HG03045 (cell line): ENCODE measurements at regions not wholly inside any gene's neighbourhood (a gene's known extent, or its start where the extent isn't known, plus 50 kb on each side); places are given as distances from the start of the nearest gene placed in this dataset.

Experiments
- ATAC-seq: cut with Tn5 transposase; IDR thresholded peaks from one replicate; pipeline ENCODE4 v1.9.1; 2021; ENCODE audit warnings: mild to moderate bottlenecking, moderate library complexity; ENCODE audit not compliant: unreplicated experiment

DNA sequence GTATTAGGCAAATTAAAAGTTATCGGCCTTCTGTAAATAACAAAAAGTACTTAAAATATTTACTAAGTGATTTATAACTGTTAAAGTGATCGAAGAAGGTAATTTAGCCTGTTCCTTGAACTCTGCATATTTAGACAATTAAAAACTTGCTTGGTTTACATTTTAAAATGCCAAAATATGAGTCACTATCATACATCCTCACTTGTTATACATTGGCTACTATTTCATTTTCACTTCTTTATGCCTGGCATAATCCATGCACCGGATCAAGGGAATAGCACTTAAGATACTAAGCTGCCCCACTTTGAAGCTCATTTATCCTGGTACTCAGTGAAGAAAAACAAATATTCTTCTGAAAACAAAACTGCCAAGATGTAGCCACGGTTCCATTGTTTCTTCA, 344.6 kb downstream of the UBE3D start:
- ATAC-seq: no peak

DNA sequence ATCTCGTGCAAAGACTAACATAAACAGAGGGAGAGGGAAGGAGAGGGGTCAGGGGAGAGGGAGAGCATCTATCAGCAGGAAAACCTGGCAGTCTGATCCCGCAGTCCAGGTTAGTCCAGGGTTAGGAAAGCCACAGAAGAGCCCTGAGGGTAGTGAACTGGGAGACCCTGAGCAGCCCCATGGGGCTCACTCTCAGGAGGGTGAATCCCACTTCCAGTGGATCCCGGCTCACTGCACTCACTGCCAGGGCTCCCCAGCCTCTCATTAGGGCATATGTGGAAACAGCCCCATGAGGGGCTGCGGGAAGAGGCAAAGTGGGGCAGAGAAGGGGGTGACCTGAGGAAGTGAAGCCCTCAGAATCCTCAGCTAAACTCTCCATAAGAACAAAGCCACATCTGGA, 329.9 kb downstream of the UBE3D start:
- ATAC-seq: no peak

DNA sequence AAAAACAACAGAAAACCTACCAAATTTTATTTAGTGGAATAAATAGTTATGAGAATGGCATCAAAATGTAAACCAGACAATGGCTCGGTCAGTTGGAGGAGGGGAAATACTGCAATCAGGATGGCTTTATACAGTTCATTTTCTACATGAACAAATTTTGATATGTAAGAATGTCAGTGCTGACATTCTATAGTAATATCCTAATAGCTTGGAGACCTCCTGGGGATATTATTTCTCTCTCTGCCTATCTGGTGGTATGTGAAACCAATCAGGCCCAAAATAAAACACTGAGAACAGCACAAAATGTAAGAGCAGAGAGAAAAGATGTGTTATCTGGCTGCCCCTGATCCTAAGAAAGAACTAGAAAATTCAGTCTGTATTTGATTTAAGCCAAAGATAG, 327.7 kb downstream of the UBE3D start:
- ATAC-seq: no peak

DNA sequence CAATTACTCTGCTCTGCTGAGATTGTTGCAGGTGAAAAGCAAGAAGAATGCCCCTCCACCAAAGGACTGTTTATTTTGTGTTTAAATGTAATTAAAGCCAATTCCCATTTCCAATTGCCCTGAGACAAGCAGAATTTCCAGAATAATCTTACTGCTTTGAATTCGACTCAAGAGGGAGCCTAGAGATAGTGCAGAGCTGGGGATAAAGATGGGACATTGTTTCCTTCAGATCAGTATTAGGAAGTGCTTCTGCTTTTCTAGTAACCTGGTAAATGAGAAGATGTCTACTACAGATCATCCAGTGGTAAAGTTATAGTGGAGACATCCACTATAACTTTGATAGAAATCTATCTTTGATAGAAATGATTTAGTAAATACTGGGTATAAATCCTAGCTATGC, 326.9 kb downstream of the UBE3D start:
- ATAC-seq: no peak

DNA sequence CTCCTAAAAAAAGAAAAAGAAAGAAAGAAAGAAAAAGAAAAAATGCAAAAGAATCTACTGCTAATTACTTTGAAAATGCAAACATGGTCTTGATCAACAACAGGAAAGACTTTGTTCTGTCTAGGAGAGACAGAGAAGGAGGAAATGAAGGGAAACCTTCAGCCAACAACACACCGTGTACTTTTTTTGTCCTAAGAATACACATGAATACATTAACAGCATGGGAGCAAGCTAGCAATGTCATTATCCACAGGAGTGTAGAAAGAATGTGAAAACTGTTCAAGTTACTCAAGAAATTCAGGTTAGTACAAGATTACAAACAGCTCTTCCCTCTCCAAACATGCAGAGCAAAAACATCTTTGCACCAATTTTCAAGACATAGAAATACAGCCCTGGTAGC, 326.3 kb downstream of the UBE3D start:
- no peak for ATAC-seq

DNA sequence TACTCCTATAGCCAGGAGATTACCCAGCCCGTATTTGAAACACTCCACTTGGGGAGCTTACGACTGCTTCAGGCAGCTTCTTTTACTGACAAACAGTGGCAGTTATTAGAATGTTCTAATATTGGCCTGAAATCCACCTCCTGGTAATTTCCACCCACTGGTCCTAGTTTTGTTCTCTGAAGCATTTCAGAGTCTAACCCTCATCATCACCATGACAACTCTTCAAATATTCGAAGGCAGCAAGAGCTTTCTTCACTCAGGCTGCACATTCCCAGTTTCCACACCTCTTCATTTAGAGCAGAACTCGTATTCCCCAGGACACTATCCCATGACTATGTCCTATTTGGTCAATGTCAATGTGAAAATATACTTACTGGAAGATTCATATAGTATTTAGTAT, 325.6 kb downstream of the UBE3D start:
- ATAC-seq: no peak

DNA sequence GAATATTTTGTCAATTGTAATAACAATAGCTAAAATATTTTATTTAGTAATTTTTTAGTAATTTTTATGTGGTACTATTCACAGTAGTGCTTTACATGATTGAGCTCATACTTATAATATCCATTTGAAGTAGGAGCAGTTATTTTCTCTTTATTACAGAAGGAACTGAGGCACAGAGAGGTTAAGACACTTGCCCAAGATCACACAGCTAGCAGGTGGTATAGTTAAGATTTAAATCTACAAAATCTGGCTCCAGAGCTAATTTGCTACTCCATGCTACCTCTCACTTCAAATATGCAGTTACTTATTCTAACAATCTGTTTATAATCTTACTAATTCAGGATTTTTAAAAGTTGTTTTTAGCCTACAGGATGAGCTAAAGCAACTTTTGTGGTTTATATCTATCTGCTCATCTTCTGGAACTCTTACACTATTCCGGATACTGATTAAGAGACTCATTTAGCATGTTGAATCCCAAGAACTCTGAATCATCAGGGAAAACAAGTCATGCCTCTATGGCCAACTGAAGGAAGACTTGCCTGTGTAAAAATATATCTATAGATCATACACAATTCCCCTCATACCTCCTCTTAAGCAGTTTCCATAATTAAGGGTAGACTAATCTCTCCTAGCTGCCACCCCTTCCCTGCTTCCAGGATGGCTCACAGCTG, 324.2 kb downstream of the UBE3D start:
- ATAC-seq: no peak

DNA sequence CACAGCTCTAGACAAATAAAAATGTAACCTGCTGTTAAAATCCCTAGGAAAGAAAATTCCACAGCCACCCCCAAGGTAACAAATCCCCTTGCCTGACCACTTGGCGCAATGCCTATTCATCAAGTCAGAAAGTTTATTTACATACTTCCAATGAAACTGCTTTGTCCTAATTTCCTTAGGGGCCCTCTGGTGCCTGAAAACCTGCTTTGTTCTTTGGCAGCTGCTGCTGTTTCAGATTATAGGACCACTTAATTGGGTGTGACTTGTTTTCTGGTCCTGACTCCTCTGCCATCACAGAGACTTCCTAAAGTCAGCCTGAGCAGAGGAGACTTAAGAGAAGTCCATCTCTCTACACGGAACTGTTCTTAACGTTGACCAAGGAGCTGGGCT, 323.6 kb downstream of the UBE3D start:
- ATAC-seq: no peak

DNA sequence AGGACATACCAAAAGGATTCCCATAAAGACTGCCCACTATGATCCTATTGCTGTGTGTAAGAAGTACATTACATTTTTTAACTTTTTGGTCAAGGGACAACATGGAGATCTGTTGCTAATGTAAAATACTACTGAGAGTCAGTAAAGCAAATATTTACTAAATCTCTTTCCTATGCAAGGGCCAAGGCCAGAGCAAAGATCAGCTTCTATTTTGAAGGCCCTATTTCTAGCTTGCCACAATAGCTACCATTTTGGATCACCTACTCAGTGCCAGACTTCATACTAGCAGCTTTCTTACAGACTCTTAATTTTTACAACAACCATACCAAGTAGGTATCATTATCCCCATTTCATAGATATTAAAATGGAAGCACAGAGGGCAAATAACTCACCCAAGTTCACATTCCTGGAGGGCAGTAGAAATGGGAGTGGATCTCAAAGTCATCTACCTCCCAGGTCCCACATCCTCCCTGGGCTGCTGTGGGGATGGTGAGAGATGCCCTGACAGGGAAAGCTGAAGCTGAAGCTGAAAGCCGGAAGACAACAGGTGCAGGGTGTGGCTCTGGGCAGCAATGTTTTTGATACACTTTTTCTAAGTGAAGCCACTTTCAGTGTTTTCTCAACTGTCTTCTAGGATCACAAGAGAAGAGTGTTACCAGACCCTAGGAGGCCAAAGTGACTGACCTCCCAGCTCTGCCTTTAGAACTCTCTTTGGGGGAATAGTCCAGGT, 321.2 kb downstream of the UBE3D start:
- ATAC-seq: no peak

DNA sequence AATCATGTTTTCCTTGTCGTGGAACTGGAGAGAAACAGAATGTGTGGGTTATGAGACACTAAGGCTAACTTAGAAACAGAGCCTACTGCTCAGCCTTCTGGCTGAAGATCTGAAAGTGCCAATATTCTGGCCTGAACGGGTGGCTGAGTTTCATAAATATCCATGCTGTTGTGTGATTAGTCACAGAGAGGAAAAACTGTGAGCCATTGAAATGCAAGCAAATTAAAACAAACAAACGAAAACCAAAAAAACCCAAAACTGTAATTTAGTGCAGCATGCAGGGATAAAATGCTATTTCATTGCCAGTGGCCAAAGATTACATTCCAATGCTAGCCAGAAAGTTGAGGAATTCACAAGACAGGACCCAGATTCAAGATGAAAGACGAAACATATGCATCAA, 315.1 kb downstream of the UBE3D start:
- no peak for ATAC-seq

DNA sequence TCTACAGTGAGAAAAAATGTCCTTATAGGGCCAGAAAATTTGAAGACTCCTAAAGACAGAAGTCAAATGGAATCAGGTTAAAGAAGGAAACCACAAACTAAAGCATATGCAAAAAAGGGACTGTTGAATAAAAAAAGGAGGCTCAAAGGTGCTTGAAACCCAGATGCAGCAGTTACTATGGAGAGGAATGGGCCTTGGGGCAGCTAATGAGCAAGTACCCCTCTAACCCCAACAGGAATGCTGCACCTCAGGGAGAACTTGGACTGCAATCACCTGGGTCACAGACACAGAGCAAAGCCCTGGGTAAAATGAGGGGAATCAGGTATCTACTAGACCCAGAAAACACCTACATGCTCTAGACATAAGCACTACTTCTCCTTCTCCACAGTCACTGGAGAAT, 313.9 kb downstream of the UBE3D start:
- ATAC-seq: no peak

DNA sequence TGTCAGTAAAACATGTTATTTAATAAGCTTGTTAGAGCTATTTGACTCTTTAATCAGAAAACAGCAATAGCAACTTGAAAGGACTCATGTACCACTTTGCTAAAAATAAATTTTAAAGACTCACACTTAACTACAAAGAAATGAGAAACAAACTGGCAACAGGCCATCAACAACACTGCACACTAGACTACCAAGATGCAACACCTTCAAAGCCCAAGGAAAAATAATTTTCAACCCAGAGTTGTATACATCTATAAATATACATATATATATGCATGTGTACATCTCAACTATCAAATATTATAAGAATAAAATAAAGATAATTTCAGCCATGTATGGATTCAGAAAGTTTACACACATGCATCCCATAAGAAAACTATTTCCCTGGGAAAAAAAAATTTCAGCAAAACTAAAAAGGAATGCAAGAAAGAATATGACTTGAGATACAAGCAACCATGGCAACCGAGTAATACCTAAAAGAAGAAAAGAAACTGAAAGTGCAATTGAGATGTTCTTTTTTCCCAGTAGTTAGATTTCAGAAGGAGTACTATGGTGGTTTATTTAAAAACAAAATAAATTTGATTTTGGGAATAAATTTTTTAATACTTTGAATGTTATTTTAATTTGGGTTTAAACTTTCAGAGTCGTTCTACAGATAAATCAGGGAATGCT, 303.8 kb downstream of the UBE3D start:
- no peak for ATAC-seq

DNA sequence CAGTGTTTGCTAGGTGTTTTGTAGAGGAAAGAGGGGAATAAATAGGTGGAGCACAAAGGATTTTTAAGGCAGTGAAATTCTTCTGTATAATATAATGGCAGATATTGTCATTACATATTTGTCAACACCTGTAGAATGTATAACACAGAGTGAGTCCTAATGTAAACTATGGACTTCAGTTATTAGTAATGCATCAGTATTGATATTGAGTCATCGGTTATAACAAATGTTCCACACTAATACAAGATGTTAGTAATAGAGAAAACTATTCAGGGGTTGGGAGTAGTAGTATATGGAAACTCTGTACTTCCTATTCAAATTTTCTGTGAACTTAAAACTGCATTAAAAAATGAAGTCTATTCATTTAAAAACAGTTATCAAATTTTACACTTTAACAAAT, 299.2 kb downstream of the UBE3D start:
- ATAC-seq: no peak

DNA sequence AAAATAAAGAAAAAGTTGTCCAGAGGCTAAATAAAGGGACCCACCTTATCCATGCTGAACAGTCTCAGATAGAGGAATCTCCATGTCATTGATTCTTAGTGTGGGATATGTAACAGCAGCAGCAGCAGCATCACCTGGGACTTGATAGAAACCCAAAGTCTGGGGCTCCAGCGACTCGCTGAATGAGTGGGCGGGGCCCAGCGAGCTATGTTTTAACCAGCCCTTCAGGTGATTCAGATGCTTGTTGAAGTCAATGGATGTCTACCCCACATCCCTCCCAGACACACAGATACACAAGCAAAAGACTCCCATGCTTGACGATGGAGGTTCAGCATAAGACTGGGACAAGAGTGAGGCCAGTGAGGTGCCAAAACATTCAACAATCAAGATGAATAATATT, 298.6 kb downstream of the UBE3D start:
- no peak for ATAC-seq

DNA sequence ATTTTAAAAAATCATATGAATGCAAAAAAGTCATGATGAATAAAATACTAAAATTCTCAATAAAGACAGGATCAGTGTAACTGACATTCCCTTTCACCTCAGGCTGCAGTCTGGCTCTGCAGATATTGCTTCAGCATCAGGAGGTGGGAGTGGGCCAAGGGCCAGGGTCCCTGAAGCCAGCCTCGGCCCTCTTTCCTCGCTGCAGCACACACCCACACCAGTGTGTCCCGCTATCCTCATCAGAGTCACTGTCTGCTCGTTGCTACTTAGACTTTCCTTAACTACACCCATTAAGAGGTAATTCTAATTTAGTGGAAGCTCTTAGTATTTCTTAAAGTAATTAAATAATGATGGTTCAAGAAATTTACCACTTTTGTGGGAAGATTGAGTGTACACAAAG, 298.2 kb downstream of the UBE3D start:
- no peak for ATAC-seq

DNA sequence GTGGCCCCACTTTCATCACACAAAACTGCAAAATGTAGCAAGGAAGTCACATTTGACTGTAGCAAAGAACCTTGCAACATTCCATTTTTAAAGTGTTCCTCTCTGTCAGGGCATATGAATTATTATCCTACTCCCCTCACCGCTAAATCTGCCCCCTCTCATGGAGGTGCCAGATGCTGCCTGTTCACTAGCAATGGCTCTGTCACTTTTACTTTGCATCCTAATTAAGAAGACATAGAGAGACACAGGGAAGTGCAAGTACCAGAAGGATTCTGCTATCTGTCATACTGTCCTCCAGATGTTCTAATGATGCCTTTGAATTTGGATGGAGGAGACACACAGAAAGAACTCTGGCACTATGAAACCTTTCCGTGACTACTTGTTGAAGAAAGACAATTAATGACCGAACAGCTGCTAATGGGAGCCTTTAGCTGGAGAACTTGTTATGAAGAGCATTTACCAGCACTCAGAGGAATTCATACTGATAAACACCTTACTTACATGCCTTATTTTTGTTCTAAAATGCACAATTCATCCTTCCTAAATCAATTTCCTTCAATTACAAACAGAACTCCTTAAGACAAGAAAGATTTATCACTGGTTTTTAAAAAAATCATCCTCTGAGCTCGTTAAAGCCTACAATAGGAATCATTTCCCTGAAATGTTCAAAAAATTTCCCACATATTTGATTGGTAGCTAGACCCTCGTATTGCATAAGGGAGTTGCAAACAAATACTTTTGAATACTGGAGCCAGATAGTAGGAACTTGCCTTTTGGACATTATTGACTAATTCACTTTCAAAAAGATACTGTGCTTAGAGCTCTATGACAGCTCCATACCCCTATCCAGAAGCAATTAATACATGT, 292.6 kb downstream of the UBE3D start:
- ATAC-seq: no peak

DNA sequence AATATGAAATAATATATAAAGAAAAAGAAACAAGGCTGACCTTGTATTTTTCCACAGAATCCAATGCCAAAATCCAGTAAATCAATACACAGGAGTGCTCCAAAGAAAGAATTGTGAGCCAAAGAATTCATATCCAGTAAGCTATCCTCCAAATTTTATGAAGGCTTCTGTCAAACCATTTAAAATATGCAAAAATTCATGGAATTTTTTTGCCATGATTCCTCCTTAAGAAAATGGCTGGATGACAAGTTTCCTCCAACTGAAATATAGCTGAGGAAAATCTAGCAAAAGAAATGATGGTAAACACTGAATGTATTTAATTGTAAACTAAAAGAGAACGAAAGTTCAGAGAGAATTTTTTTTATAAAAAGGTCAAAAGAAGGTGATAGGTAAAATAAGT, 290.3 kb downstream of the UBE3D start:
- ATAC-seq: no peak

DNA sequence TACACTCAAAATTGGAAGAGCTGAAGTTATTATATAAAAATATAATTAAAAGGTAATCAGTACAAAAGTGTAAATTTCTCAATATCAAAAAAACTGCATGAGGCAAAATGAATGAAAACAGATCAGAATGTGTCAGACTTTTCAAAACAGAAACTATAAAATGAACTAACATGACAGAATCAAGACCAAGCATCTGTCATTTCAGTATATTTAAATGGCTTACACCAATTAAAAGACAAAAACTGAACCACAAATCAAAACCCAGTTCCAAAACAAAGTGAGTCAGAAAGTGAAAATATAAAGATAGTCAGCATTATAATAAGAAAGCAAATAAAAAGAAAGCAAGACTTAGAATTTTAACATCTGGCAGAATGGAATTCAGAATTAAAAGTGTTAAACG, 289.7 kb downstream of the UBE3D start:
- ATAC-seq: no peak

DNA sequence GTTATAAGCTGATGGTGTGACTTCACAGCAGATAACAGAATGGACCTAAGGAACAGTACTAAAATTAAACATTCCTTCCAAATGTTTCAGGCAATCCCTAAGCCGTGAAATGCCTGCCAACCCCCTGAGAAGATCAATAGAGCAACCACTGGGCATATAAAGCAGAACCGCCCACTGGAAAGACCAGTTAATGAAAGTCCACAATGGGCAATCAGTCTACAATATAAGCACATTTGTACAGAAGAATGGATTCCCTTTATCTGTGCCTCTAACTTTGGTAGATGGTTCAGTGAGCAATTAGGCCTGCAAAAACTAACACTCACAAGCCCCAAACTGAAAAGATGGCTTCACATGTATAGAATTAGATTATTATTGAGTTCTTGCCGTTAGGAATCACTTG, 286.6 kb downstream of the UBE3D start:
- ATAC-seq: no peak

DNA sequence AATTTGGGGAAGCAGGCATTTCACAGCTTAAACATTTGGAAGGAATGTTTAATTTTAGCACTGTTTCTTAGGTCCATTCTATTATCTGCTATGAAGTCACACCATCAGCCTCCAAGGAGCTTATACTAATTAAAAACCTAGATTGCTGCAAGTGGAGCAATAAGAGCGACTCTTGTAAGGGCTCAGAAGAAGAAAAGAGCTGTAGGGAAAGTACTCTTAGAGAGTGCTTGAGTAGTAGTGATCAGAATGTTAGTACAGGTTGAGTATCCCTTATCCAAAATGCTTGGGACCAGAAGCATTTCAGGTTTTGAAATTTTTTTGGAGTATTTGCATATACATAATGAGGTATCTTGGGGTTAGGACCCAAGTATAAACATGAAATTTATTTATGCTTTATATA, 285.3 kb downstream of the UBE3D start:
- ATAC-seq: no peak

DNA sequence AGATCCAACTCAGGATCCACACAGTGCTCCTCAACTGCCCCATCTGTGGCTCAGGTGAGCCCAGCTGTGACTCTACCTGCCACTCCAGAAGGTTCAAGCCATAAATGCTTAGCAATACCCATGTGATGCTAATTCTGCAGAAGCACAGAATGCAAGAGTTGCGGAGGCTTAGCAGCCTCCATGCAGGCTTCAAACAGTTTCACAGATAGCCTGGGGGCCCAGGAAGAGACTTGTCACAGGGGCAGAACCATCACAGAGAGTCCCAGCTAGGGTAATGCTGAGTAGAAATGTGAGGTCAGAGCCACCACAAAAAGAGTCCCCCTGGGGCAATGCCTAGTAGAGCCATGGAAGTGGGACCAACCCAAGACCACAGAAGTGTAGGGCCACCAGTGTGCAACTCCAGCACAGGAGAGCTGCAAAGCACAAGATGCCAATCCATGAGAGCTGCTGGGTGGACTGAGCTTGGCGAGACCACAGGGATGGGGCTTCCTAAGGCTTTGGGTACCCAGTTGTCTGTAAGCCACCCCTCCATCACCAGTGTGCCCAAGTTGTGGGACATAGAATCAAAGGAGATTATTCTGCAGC, 283.9 kb downstream of the UBE3D start:
- no peak for ATAC-seq
